PC-9 (cell line): ENCODE measurements at regions not wholly inside any gene's neighbourhood (a gene's known extent, or its start where the extent isn't known, plus 50 kb on each side); places are given as distances from the start of the nearest gene placed in this dataset.

ENCODE experiments used
- BruUV-seq: library from RNA; stranded (reverse); fragments of 400-500 nt; replicated peaks from 2 replicates; lab custom pipeline; 2021; lab: Mats Ljungman, UMichigan
- CTCF ChIA-PET: fragments of 300-600 bp; sonication (Branson Sonifier 250); formaldehyde crosslinking; loops from one replicate; lab custom pipeline; 2022; ENCODE audit warnings: antibody characterized with exemption; lab: Charles Lee
- POLR2A ChIA-PET: fragments of 300-600 bp; sonication (Branson Sonifier 250); formaldehyde crosslinking; loops from one replicate; lab custom pipeline; 2022; ENCODE audit warnings: antibody characterized with exemption; ENCODE audit not compliant: unreplicated experiment; lab: Charles Lee
- DNase-seq, 2 experiments: peaks; one replicate each; pipeline versions ENCODE4 v3.0.0 to v3.0.0-alpha.2; 2015 to 2022; ENCODE audit warnings: mixed read lengths in 1 of 2
- H2AFZ ChIP-seq: fragments of 200-600 bp; sonication (generic); 2 replicates; pipeline ENCODE4 v1.8.1; 2017; ENCODE audit warnings: antibody characterized with exemption
- H3F3A ChIP-seq: fragments of 200-600 bp; sonication (generic); 2 replicates; pipeline ENCODE4 v1.8.1; 2017; ENCODE audit warnings: antibody characterized with exemption, mild to moderate bottlenecking, low read depth; ENCODE audit not compliant: insufficient read depth
- H3K27ac ChIP-seq: fragments of 200-600 bp; sonication (generic); 2 replicates; pipeline ENCODE4 v1.6.1; 2016; ENCODE audit warnings: mixed run types
- H3K27me3 ChIP-seq: fragments of 200-600 bp; sonication (generic); 2 replicates; pipeline ENCODE4 v1.6.1; 2016; ENCODE audit warnings: low read depth, mixed run types; ENCODE audit not compliant: insufficient read depth
- H3K36me3 ChIP-seq: fragments of 200-600 bp; sonication (generic); 2 replicates; pipeline ENCODE4 v1.6.1; 2016; ENCODE audit warnings: low read depth, mixed run types
- H3K4me1 ChIP-seq: fragments of 200-600 bp; sonication (generic); replicated peaks from 2 replicates; pipeline ENCODE4 v1.6.1; 2016; ENCODE audit warnings: mixed run types; ENCODE audit not compliant: insufficient read depth
- H3K4me2 ChIP-seq: fragments of 200-600 bp; sonication (generic); 2 replicates; pipeline ENCODE4 v1.6.1; 2017; ENCODE audit warnings: mixed run types
- H3K4me3 ChIP-seq: fragments of 200-600 bp; sonication (generic); 2 replicates; pipeline ENCODE4 v1.6.1; 2016; ENCODE audit warnings: mixed run types
- H3K79me2 ChIP-seq: fragments of 200-600 bp; sonication (generic); 2 replicates; pipeline ENCODE4 v1.6.1; 2017; ENCODE audit warnings: low read depth, mixed run types
- H3K9me2 ChIP-seq: fragments of 200-600 bp; sonication (generic); 2 replicates; pipeline ENCODE4 v1.8.1; 2017; ENCODE audit warnings: mild to moderate bottlenecking; ENCODE audit not compliant: insufficient read depth
- H3K9me3 ChIP-seq: fragments of 200-600 bp; sonication (generic); 2 replicates; pipeline ENCODE4 v1.8.1; 2016; ENCODE audit warnings: low read depth; ENCODE audit not compliant: insufficient read depth
- H4K20me1 ChIP-seq: fragments of 200-600 bp; sonication (generic); 2 replicates; pipeline ENCODE4 v1.8.1; 2017; ENCODE audit not compliant: insufficient read depth
- EZH2 ChIP-seq: fragments of 200-600 bp; sonication (generic); IDR thresholded peaks from 2 replicates; pipeline ENCODE4 v1.8.0; 2017; ENCODE audit warnings: antibody characterized with exemption, low read depth
- intact Hi-C: fragments of 100-400 bp; cut with micrococcal nuclease; formaldehyde crosslinking; loops from one replicate; pipeline ENCODE4 v1.10.0; 2022; ENCODE audit not compliant: unreplicated experiment
- TF ChIP-seq, protein P1 (sequence below): fragments of 200-600 bp; sonication (generic); conservative IDR thresholded peaks from 2 replicates; pipeline ENCODE4 v1.6.1; 2017; ENCODE audit warnings: mixed run types, antibody characterized with exemption, mild to moderate bottlenecking, moderate library complexity

DNA sequence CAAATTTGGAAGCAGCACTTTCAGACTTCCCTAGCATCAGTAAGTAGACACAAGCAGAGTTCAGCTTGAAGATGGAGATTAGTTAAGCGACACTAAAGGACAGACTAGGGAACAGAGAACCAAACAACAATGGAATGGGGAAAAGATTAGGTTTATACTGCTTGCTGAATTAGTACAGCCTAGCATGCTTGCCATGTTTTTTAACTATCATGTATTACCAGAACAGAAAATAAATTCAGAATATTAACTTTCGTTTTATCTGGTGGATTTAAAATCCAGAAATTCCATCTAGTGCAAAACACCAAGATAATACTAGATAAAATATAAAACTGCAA, 451.5 kb upstream of the SLC10A2 start:
- H3K4me2 ChIP-seq = no peak overlapping the region
- no peak for DNase-seq
- no TSS peak for BruUV-seq
- H3K4me3 ChIP-seq = no peak overlapping the region
- H4K20me1 ChIP-seq = no peaks in the 10 kb centered on the region
- no peaks in the 10 kb centered on the region for H3K9me3 ChIP-seq
- H2AFZ ChIP-seq = no peak overlapping the region
- no peaks in the 10 kb centered on the region for H3K4me1 ChIP-seq
- ChIA-PET CTCF (no interaction called here), POLR2A (no interaction called here)
- H3K27me3 ChIP-seq = no peaks in the 10 kb centered on the region
- no peaks in the 10 kb centered on the region for H3K79me2 ChIP-seq
- no peaks in the 10 kb centered on the region for H3K9me2 ChIP-seq
- intact Hi-C loops = no loop called here
- H3K36me3 ChIP-seq = no peaks in the 10 kb centered on the region
- no peak overlapping the region for H3K27ac ChIP-seq
- TF ChIP-seq, protein P1, sequence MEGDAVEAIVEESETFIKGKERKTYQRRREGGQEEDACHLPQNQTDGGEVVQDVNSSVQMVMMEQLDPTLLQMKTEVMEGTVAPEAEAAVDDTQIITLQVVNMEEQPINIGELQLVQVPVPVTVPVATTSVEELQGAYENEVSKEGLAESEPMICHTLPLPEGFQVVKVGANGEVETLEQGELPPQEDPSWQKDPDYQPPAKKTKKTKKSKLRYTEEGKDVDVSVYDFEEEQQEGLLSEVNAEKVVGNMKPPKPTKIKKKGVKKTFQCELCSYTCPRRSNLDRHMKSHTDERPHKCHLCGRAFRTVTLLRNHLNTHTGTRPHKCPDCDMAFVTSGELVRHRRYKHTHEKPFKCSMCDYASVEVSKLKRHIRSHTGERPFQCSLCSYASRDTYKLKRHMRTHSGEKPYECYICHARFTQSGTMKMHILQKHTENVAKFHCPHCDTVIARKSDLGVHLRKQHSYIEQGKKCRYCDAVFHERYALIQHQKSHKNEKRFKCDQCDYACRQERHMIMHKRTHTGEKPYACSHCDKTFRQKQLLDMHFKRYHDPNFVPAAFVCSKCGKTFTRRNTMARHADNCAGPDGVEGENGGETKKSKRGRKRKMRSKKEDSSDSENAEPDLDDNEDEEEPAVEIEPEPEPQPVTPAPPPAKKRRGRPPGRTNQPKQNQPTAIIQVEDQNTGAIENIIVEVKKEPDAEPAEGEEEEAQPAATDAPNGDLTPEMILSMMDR = no peak
- no peak for TF ChIP-seq EZH2
- no peaks in the 10 kb centered on the region for H3F3A ChIP-seq

DNA sequence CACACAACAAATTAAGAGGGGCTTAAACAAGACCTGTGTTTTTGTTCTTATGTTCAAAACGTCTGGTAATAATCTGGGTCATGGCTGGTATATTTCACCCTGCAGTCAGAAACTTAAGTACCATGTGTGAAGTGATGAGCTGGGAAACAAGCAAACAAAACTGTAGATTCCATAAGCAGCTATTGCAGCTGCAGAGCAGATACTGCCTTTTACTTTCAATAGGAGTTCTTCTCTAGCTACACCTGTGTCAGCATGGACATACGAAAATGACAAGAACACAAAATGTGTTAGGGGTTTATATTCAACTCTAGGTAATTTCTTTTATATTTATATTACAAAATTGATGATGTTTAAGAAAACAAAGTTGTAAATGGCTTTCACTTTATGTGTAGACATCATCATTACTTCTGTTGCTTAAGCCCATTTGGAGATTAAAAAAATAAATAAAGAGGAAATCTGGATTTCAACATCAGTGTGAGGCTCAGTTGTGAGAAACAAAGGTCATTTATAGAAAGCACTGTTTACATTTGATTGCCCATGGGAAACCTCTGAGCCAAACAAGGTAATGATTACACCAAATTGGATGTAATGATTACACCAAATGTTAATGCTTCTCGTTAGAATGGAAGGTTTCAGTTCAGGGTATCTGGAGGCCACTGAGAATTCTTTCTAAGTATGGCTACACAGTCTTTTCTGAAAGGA, 451.0 kb upstream of the SLC10A2 start:
- H3K27me3 ChIP-seq = no peaks in the 10 kb centered on the region
- H3K9me2 ChIP-seq = no peaks in the 10 kb centered on the region
- intact Hi-C loops = no loop called here
- ChIA-PET POLR2A (no interaction called here), CTCF (no interaction called here)
- H3K4me2 ChIP-seq = no peak overlapping the region
- TF ChIP-seq, protein P1 = no peak
- no peak for TF ChIP-seq EZH2
- H3K27ac ChIP-seq = no peak overlapping the region
- no peaks in the 10 kb centered on the region for H3K9me3 ChIP-seq
- H3F3A ChIP-seq = no peaks in the 10 kb centered on the region
- no peaks in the 10 kb centered on the region for H3K4me1 ChIP-seq
- no TSS peak for BruUV-seq
- no peaks in the 10 kb centered on the region for H3K36me3 ChIP-seq
- H3K79me2 ChIP-seq = no peaks in the 10 kb centered on the region
- no peak for DNase-seq
- no peaks in the 10 kb centered on the region for H4K20me1 ChIP-seq
- H2AFZ ChIP-seq = no peak overlapping the region
- H3K4me3 ChIP-seq = no peak overlapping the region

DNA sequence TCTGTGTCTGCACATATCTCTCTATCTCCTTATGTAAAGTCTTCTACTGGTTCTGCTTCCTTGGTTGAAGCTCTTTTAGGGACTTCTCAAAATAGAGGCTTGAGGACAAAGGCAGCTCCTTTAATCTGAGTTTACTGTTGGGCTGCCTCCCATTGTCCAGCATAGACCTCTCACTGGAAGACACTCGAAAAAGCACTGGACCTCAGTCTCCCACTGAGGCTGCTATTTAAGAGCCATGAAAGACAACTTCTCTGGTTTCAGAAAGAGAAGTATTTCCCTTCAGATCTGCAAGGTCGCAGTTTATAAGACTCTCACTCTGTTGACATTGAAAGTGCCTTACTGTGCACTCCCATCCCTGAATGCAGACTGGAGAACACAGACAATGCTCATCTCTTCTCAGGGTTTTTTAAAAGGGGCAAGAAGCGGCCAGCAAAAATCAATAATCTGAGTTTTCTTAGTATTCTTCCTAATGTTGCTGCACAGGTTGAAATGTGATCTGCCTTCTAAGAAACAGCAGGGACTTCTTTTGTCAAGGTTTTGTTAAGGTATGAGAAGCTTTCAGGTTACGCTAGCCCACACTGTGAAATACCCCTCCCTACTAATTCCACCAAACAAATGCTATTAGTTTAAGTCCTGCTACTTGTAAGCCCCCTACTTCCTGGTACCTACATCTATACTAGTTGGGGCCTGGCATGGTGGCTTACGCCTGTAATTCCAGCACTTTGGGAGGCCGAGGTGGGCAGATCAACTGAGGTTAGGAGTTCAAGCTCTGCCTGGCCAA, 450.0 kb upstream of the SLC10A2 start:
- Histone ChIP-seq H4K20me1 (no peaks in the 10 kb centered on the region), H3K4me1 (no peaks in the 10 kb centered on the region), H3K4me2 (no peak overlapping the region), H3K9me3 (no peaks in the 10 kb centered on the region), H3K4me3 (no peak overlapping the region), H3K36me3 (no peaks in the 10 kb centered on the region), H3F3A (no peaks in the 10 kb centered on the region), H3K27ac (no peak overlapping the region), H2AFZ (no peak overlapping the region), H3K9me2 (no peaks in the 10 kb centered on the region), H3K79me2 (no peaks in the 10 kb centered on the region), H3K27me3 (no peaks in the 10 kb centered on the region)
- intact Hi-C loops = no loop called here
- BruUV-seq = no TSS peak
- ChIA-PET CTCF (no interaction called here), POLR2A (no interaction called here)
- no peak for DNase-seq
- TF ChIP-seq, protein P1 = no peak
- no peak for TF ChIP-seq EZH2
